ENCODE measurements at regions not wholly inside any gene's neighbourhood (a gene's known extent, or its start where the extent isn't known, plus 50 kb on each side); places are given as distances from the start of the nearest gene placed in this dataset.

GRCh38 chr1:157399984-157400382 lies 152.3 kb downstream of the FCRL5 start:
- Mint-ChIP-seq H3K4me3 (no peak overlapping the region), H3K9me3 (no peaks in the 10 kb centered on the region), H3K27me3 (ENCODE audit: low read depth) (peaks cover 11% of the 10 kb centered on the region), H3K27ac (no peak overlapping the region), H3K4me1 (peaks cover 44% of the 10 kb centered on the region), H3K36me3 (no peaks in the 10 kb centered on the region)
- TF ChIP-seq NR2C2 (CRISPR knock-in tag; IDR thresholded peaks at IDR 0.05) (no peak), NR3C1 (CRISPR knock-in tag; conservative IDR thresholded peaks at IDR 0.05; ENCODE audit: low read depth) (no peak), HMGXB4 (CRISPR knock-in tag; IDR thresholded peaks at IDR 0.05) (no peak), SOX15 (CRISPR knock-in tag; IDR thresholded peaks at IDR 0.05) (no peak), ZBTB43 (CRISPR knock-in tag; IDR thresholded peaks at IDR 0.05) (no peak), MYBL2 (CRISPR knock-in tag; IDR thresholded peaks at IDR 0.05) (no peak), KAT7 (CRISPR knock-in tag; IDR thresholded peaks at IDR 0.05; ENCODE audit: borderline replicate concordance) (no peak), ZNF317 (CRISPR knock-in tag; IDR thresholded peaks at IDR 0.05; ENCODE audit: borderline replicate concordance, low read depth) (no peak), E2F1 (CRISPR knock-in tag; IDR thresholded peaks at IDR 0.05) (no peak), CREM (CRISPR knock-in tag; IDR thresholded peaks at IDR 0.05) (no peak), ZNF416 (CRISPR knock-in tag; IDR thresholded peaks at IDR 0.05) (no peak), ERG (CRISPR knock-in tag; IDR thresholded peaks at IDR 0.05) (no peak), ZNF425 (CRISPR knock-in tag; conservative IDR thresholded peaks at IDR 0.05) (no peak), ATF1 (CRISPR knock-in tag; IDR thresholded peaks at IDR 0.05) (no peak), CREB1 (CRISPR knock-in tag; IDR thresholded peaks at IDR 0.05) (no peak), ZSCAN18 (CRISPR knock-in tag; IDR thresholded peaks at IDR 0.05) (no peak), JUN (CRISPR knock-in tag; IDR thresholded peaks at IDR 0.05) (no peak)
- TF ChIP-seq, protein P1, sequence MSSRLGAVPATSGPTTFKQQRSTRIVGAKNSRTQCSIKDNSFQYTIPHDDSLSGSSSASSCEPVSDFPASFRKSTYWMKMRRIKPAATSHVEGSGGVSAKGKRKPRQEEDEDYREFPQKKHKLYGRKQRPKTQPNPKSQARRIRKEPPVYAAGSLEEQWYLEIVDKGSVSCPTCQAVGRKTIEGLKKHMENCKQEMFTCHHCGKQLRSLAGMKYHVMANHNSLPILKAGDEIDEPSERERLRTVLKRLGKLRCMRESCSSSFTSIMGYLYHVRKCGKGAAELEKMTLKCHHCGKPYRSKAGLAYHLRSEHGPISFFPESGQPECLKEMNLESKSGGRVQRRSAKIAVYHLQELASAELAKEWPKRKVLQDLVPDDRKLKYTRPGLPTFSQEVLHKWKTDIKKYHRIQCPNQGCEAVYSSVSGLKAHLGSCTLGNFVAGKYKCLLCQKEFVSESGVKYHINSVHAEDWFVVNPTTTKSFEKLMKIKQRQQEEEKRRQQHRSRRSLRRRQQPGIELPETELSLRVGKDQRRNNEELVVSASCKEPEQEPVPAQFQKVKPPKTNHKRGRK (CRISPR knock-in tag; IDR thresholded peaks at IDR 0.05; ENCODE audit: borderline replicate concordance): no peak
- TF ChIP-seq, protein P2, sequence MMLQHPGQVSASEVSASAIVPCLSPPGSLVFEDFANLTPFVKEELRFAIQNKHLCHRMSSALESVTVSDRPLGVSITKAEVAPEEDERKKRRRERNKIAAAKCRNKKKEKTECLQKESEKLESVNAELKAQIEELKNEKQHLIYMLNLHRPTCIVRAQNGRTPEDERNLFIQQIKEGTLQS (CRISPR knock-in tag; conservative IDR thresholded peaks at IDR 0.05): no peak
- TF ChIP-seq, protein P3, sequence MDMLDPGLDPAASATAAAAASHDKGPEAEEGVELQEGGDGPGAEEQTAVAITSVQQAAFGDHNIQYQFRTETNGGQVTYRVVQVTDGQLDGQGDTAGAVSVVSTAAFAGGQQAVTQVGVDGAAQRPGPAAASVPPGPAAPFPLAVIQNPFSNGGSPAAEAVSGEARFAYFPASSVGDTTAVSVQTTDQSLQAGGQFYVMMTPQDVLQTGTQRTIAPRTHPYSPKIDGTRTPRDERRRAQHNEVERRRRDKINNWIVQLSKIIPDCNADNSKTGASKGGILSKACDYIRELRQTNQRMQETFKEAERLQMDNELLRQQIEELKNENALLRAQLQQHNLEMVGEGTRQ (CRISPR knock-in tag; IDR thresholded peaks at IDR 0.05): no peak
- ATAC-seq: no peak
- ChIA-PET POLR2A (no interaction called here), CTCF (interaction anchor here (0.8 to 1.7 kb wide), 2 partner anchors 11 to 18 kb away, joined by 3 to 4 read pairs; no protein-coding TSS in a partner anchor)
- no peak for DNase-seq (ENCODE audit: low spot score)

All from WTC11 (cell line).